Muscle of back (tissue), 3 donors: ENCODE measurements at regions not wholly inside any gene's neighbourhood (a gene's known extent, or its start where the extent isn't known, plus 50 kb on each side); places are given as distances from the start of the nearest gene placed in this dataset.

Experiments used
- DNase-seq, 3 donors: peaks; one replicate each; pipeline versions ENCODE4 v3.0.0 to v3.0.0-alpha.2; 2013

GRCh38 chr9:126152622-126153362 lies 173.8 kb upstream of the MVB12B start:
- DNase-seq, result no peak

- no peak for DNase-seq
These were observed 173.2 kb upstream of the MVB12B start for GRCh38 chr9:126153382-126153781.

- DNase-seq, result no peak
These were observed 172.3 kb upstream of the MVB12B start for GRCh38 chr9:126154182-126154827.

DNA sequence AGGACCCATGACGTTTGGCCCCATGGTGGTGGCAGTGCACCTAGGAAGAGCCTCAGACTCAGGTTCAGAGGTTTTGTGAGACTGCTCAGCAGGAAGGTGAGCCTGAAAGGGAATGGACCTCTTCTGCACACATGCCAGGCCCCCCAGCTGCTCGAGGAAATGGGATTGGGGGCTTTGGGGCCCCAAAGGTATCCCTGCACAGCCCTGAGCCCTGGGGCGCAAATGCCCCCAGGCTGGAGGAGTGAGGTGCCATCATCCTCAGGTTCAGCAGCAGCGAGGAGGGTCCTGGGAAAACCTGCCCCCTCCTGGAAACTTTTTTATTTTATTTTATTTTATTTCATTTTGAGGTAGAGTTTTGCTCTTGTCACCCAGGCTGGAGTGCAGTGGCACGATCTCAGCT lies 171.8 kb upstream of the MVB12B start:
- no peak for DNase-seq

DNA sequence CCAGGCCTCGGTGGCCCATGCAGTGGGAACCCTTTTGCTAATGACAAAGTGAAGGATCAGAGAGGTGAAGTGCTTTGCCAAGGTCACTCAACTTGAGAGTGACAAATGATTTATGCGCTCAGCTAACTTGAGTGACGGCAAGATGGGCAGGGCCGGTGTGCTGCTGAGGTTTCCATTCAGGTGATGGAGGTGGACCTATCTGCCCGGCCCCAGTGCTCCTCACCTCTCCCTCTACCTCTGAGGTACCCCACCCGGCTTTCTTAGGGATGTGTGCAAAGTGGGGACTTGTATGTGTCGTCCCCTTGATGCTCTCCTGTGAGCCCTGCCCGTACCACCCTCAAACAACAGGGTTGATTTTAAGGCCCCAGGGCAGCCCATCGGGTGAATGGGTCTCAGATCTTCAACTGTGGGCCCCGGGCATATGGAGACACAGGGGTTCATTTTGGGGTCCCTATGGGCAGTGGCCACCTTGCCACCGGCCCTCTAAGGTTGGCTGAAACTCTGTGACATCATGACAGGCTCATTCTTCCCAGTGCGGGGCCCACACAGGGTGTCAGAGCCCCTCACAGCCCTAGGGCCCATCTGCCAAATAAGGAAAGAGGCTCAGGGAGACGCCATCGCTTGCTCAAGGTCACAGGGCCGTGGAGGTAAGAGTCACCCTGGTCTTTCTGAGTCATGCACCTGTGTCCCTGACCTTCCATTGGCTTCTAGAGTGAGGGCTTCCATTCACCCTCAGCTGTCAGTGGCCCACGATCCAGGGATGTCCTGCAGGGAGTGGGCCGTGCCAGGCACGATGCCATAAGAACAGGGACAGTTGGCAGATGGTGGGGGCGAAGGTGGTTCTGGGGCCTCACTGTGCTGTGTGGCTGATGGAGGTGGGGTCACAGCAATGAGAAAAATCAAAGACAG lies 170.6 kb upstream of the MVB12B start:
- DNase-seq, result no peak

DNA sequence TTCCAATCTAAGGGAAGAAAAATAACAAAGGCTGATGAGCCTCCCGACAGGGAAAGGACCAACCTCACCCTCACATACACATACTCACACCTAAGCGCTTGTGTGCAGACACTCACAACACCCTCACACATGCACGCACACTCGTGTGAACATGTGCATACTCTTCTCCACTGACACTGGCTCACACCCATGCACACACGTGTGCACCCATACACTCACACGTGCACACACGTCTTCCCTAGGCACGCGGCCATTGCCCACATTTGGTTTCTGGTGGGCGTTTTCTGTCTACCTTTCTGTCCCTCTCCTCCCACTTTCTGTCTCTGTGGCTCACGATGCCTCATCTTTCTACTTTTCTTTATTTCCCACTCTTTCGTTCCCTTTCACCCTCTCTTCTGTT lies 169.7 kb upstream of the MVB12B start:
- DNase-seq, result no peak

DNA sequence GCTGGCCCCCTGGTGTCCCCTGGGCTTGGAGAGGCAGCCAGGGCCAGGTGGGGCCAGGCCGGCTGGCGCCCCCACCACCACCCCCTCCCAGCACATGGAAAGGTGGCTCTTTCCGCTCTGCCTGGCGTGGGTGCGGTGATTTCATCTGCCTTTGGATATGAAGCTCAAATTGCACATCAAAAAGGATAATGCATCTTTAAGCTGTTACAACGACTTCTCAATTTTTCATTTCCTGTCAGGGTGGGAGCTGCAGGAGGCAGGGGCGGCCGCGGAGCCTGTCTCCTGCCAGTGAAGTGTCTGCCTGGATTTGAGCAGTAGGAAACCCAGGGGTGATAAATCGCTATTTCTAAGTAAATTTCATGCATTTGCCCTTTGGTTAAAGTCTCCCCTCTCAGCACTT lies 169.2 kb upstream of the MVB12B start:
- DNase-seq, result no peak

GRCh38 chr9:126157826-126158587 lies 168.6 kb upstream of the MVB12B start:
- DNase-seq, result no peak

- no peak for DNase-seq
These were observed 167.8 kb upstream of the MVB12B start for GRCh38 chr9:126158588-126159429.

GRCh38 chr9:126159430-126160060 lies 167.1 kb upstream of the MVB12B start:
- DNase-seq, result no peak

- no peak for DNase-seq
These were observed 166.4 kb upstream of the MVB12B start for GRCh38 chr9:126160067-126160853.

GRCh38 chr9:126160854-126161329 lies 165.7 kb upstream of the MVB12B start:
- no peak for DNase-seq

DNA sequence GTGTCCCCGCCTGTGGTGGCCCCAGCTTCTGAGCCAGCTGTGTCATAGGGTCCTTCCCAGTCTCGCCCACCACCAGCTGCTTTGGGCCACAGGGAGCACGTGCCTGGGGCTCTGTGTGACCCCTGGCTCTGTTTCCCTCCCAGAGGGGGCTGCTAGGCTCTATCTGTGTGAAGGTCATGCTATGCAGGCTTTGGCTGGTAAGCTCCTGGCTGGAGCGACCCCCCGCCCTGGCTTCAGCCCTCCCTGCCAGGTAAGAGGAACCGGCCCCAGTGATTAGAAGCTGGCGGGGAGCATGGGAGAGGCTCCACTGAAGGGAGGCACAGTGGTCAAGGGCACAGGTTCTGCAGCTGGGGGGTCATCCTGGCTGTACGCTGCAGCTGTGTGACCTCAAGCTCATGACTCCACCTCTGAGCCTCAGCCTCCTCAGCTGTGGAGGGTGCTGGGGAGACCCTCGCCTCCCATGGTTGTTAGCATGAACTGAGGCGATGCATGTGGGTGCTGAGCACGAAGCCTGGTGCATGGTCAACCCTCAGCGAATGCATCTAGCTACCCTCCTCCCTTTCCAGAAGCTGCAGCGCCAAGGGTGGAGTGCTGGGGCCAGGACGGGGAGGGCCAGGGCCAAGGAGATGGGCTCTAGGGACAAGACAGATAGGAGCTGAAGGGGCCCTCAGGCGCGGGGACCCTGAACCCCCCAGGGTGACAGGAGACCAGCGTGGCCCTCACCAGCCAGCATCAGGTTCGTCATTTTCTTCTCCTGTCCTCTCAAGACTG lies 163.8 kb upstream of the MVB12B start:
- DNase-seq, result no peak

DNA sequence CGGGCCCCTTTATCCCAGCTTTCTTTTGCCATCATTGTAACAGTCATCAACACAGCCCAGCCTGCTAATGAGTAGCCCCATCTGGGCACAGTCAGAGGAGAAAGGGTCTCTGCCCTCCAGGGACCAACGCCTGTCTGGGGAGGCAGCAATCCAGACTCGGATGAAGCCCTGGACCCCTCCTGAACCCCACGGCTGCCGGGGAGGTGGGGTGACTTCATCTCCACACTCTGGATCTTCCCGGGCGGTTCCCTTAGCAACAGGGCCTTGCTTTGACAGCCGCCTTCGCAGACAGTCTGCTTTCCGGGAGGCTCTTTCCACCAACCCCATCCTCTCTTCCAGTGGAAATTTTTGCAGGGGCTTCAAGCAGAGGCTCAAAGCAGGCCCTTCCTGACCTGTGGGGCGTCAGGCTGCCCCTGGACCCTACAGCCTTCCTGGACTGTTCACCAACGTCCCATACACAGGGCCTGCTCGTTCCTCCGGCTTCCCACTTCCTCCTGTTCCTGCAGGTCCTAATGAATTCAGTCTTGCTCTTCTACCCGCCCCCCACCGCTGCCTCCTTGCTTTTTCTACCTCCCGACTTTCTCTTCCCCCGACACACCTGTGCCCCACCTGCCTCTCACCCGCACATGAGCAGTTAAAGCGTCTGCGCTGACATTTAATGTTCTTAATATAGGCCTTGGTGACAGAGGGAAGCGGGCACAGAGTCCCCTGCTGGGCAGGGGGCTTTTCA lies 161.7 kb upstream of the MVB12B start:
- DNase-seq, result no peak

DNA sequence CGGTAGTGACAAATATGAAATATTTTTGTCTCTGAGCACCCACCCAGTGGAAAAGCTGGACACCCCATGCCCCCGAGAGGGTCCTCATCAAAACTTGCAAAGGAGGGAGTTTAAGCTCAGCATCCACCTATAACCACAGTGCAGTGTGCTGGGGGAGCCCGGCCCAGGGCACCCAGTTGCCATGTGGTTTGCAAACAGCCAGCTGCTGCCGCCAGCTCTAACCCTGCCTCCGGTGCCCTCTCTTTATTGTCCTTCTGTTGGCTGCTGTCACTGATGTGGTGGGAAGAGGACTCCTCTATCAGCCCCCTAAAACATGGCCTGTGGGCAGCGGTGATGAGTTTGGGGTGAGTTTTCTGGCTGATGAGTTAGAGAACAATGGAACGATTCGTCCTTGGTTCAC lies 160.9 kb upstream of the MVB12B start:
- no peak for DNase-seq

DNA sequence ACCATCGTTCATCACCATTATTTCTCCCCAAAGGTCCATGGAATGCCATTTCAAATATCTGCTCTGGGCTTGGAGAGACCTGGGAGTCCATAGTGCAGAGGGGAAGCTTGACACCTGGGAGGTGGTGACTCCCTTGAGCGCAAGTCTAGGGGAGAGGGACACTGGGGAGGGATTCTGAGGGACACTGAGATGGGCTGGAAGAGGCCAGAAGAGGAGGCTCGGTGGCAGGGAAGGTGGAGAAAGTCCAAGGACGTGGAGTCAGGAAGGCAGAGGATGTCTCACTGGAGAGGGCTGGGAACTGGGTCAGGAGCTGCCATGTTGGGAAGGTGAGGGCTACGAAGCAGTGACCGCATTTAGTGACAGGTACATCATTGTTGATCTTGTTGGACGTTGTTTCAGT lies 160.3 kb upstream of the MVB12B start:
- no peak for DNase-seq

DNA sequence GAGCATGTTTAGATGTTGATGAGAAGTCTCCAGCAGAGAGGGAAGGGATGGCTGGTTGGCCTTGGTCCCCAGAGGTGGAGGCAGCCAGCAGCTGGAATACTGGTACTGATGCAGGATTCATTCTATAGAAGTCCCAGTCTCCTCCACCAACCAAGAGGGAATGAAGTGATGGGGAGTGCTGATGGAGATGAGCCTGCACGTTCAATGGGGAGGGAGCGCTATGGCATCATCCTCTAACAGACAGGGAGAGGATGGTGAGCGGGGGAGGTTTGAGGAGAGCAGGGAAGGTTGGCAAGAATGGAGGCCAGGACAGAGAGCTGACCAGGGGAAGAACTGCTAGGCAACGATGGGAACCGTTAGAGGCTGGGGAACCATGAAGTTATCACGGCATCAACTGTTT lies 159.8 kb upstream of the MVB12B start:
- DNase-seq, result no peak

DNA sequence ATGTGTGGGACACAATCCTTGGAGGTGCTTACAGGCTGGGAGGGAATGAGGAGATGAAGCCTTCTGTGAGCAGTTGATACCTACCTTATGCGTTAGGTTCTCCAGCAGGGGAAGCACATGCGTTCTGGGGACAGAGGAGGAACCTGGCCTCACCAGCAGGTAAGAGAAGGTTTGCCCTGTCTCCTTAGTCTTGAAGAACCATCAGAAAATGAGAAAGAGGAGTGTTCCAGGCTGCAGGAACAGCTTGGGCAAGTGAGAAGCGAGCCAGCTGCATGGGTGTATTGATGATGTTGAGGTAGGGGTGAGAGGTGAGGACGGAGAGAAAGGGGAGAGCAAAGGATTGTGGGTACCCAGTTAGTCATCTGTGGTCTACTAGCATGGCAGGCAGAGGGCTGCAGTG lies 156.9 kb upstream of the MVB12B start:
- DNase-seq, result no peak
